Lower leg skin (tissue), 3 donors: ENCODE measurements at regions not wholly inside any gene's neighbourhood (a gene's known extent, or its start where the extent isn't known, plus 50 kb on each side); places are given as distances from the start of the nearest gene placed in this dataset.

Experiments used
- CTCF ChIP-seq, 3 donors: fragments of 450-650 bp; IDR thresholded peaks; one replicate each; pipeline ENCODE4 v1.5.1; 2016; ENCODE audit warnings: antibody characterized with exemption in 3 of 3, mild to moderate bottlenecking in 3 of 3, moderate library complexity in 2 of 3
- POLR2A ChIP-seq, 2 donors: fragments of 450-650 bp; IDR thresholded peaks; one replicate each; pipeline ENCODE4 v1.6.1; 2016 to 2017; ENCODE audit warnings: antibody characterized with exemption in 2 of 2, mild to moderate bottlenecking in 1 of 2, moderate library complexity in 1 of 2

GRCh38 chr2:126781206-126781605, 117.5 kb upstream of the TEX51 start:
- TF ChIP-seq CTCF (IDR thresholded peaks at IDR 0.05) = no peak
- no peak for TF ChIP-seq POLR2A (IDR thresholded peaks at IDR 0.05)
